ENCODE measurements at regions not wholly inside any gene's neighbourhood (a gene's known extent, or its start where the extent isn't known, plus 50 kb on each side); places are given as distances from the start of the nearest gene placed in this dataset.

DNA sequence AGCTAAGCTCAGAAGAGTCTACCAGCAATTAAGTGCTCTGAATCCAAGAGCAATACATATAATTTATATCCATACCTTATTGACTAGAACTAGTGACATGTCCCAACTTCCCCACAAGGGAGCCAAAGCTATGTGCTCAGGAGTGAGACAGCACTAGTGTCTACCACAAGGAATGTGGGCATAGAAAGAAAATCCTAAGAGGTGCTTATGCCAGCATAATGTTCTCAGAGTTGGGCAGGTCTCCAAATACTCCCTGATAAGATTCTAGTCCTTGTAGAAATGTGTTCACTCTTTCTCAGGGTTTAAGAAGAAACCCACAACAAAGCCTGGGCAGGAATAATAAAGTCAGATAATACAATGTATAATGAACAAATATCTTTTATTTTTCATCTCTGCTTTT lies 275.1 kb downstream of the BRINP1 start:
- no peak for TF ChIP-seq CTCF (IDR thresholded peaks at IDR 0.05; ENCODE audit: low read depth, low read length)

GRCh38 chr9:119095072-119095471 lies 274.2 kb downstream of the BRINP1 start:
- H3K27me3 ChIP-seq (ENCODE audit: control insufficient read depth, insufficient read depth, low read length): no peaks in the 10 kb centered on the region
- H3K27ac ChIP-seq (ENCODE audit: low read depth, low read length): no peak overlapping the region
- H3K9me3 ChIP-seq (ENCODE audit: control insufficient read depth, insufficient read depth, low read length): peaks cover 3% of the 10 kb centered on the region; the same call in 1 of the 2 replicates
- ChIA-PET CTCF (no interaction called here), POLR2A (no interaction called here)
- no peak for DNase-seq (ENCODE audit: low read depth, low spot score)
- TF ChIP-seq CTCF (IDR thresholded peaks at IDR 0.05; ENCODE audit: low read depth, low read length): no peak
- H3K4me3 ChIP-seq (ENCODE audit: low read depth, low read length): no peak overlapping the region

More for the DNA sequence above, 275.1 kb downstream of the BRINP1 start:
- no peak overlapping the region for H3K4me3 ChIP-seq (ENCODE audit: low read depth, low read length)
- no peak overlapping the region for H3K27ac ChIP-seq (ENCODE audit: low read depth, low read length)
- peaks cover 3% of the 10 kb centered on the region; the same call in 1 of the 2 replicates for H3K9me3 ChIP-seq (ENCODE audit: control insufficient read depth, insufficient read depth, low read length)
- ChIA-PET CTCF (no interaction called here), POLR2A (no interaction called here)
- H3K27me3 ChIP-seq (ENCODE audit: control insufficient read depth, insufficient read depth, low read length): no peaks in the 10 kb centered on the region
- no peak for DNase-seq (ENCODE audit: low read depth, low spot score)

DNA sequence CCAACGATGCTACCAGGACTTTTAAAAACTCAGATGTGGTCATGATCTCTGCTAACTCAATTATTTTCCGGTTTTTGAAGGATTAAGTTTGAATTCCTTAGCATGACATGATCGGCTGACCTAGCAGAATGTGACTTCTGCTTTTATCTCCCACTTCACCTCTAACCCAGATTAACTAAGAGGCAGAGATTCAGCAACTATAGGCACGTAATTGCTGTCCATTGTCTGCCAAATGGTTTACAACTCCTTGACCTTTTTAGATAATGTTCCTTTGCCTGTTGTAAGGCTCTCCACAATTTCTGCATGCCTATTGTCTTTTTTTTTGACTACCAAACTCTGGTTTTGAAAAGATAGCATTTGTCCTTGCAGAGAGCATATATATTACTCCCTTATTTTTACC lies 268.2 kb downstream of the BRINP1 start:
- Histone ChIP-seq H3K27me3 (ENCODE audit: control insufficient read depth, insufficient read depth, low read length) (no peaks in the 10 kb centered on the region), H3K4me3 (ENCODE audit: low read depth, low read length) (no peak overlapping the region), H3K9me3 (ENCODE audit: control insufficient read depth, insufficient read depth, low read length) (no peaks in the 10 kb centered on the region; the same call in 1 of the 2 replicates), H3K27ac (ENCODE audit: low read depth, low read length) (no peak overlapping the region)
- ChIA-PET CTCF (no interaction called here), POLR2A (no interaction called here)
- DNase-seq (ENCODE audit: low read depth, low spot score): no peak
- TF ChIP-seq CTCF (IDR thresholded peaks at IDR 0.05; ENCODE audit: low read depth, low read length): no peak

- POLR2A ChIA-PET: no interaction called here
- TF ChIP-seq CTCF (IDR thresholded peaks at IDR 0.05; ENCODE audit: low read depth, low read length): no peak
- no peak overlapping the region for H3K27ac ChIP-seq (ENCODE audit: low read depth, low read length)
- CTCF ChIA-PET: no interaction called here
- peaks cover 10% of the 10 kb centered on the region for H3K9me3 ChIP-seq (ENCODE audit: control insufficient read depth, insufficient read depth, low read length)
- no peak for DNase-seq (ENCODE audit: low read depth, low spot score)
- no peaks in the 10 kb centered on the region for H3K27me3 ChIP-seq (ENCODE audit: control insufficient read depth, insufficient read depth, low read length)
- no peak overlapping the region for H3K4me3 ChIP-seq (ENCODE audit: low read depth, low read length)
Observed at GRCh38 chr9:119114681-119115080, 254.6 kb downstream of the BRINP1 start.
